ENCODE measurements at regions not wholly inside any gene's neighbourhood (a gene's known extent, or its start where the extent isn't known, plus 50 kb on each side); places are given as distances from the start of the nearest gene placed in this dataset.

- H3K27ac ChIP-seq (ENCODE audit: low read depth in 1 of 2, low read length in 2 of 2): no peak overlapping the region
- no peaks in the 10 kb centered on the region for H3K4me1 ChIP-seq (ENCODE audit: control insufficient read depth in 1 of 2, insufficient read depth in 2 of 2, low read length in 2 of 2)
- DNase-seq (no peak), ATAC-seq (ENCODE audit: low FRiP score) (no peak)
- no peaks in the 10 kb centered on the region for H3K36me3 ChIP-seq (ENCODE audit: control insufficient read depth in 1 of 2, insufficient read depth in 2 of 2, low read length in 1 of 2)
- intact Hi-C loops (cut with DNase I): no loop called here
- no peaks in the 10 kb centered on the region for H3K9me3 ChIP-seq (ENCODE audit: control insufficient read depth, low read length)
- no peak overlapping the region for H3K4me3 ChIP-seq (ENCODE audit: low read length in 2 of 2)
- no peaks in the 10 kb centered on the region for H3K27me3 ChIP-seq (ENCODE audit: control insufficient read depth in 1 of 2, insufficient read depth in 2 of 2, low read length in 1 of 2)
These were observed 150.9 kb upstream of the RASGEF1B start for GRCh38 chr4:81622474-81623184.

GRCh38 chr4:81622028-81622427, 150.3 kb upstream of the RASGEF1B start:
- Histone ChIP-seq H3K4me3 (ENCODE audit: low read length in 2 of 2) (no peak overlapping the region), H3K9me3 (ENCODE audit: control insufficient read depth, low read length) (no peaks in the 10 kb centered on the region), H3K27ac (ENCODE audit: low read depth in 1 of 2, low read length in 2 of 2) (no peak overlapping the region), H3K4me1 (ENCODE audit: control insufficient read depth in 1 of 2, insufficient read depth in 2 of 2, low read length in 2 of 2) (no peaks in the 10 kb centered on the region), H3K27me3 (ENCODE audit: control insufficient read depth in 1 of 2, insufficient read depth in 2 of 2, low read length in 1 of 2) (no peaks in the 10 kb centered on the region), H3K36me3 (ENCODE audit: control insufficient read depth in 1 of 2, insufficient read depth in 2 of 2, low read length in 1 of 2) (no peaks in the 10 kb centered on the region)
- DNase-seq: no peak
- no peak for ATAC-seq (ENCODE audit: low FRiP score)
- intact Hi-C loops (cut with DNase I): no loop called here
- 62 to 63% methylated on average over 3 of the region's 3 CpGs for WGBS, 2 donors

- H3K27ac ChIP-seq (ENCODE audit: low read depth in 1 of 2, low read length in 2 of 2): no peak overlapping the region
- DNase-seq: no peak
- no peak overlapping the region for H3K4me3 ChIP-seq (ENCODE audit: low read length in 2 of 2)
- no peaks in the 10 kb centered on the region for H3K36me3 ChIP-seq (ENCODE audit: control insufficient read depth in 1 of 2, insufficient read depth in 2 of 2, low read length in 1 of 2)
- ATAC-seq (ENCODE audit: low FRiP score): no peak
- H3K9me3 ChIP-seq (ENCODE audit: control insufficient read depth, low read length): no peaks in the 10 kb centered on the region
- intact Hi-C loops (cut with DNase I): no loop called here
- no peaks in the 10 kb centered on the region for H3K27me3 ChIP-seq (ENCODE audit: control insufficient read depth in 1 of 2, insufficient read depth in 2 of 2, low read length in 1 of 2)
- WGBS, 2 donors: 45 to 50% methylated on average over 2 of the region's 2 CpGs
- no peaks in the 10 kb centered on the region for H3K4me1 ChIP-seq (ENCODE audit: control insufficient read depth in 1 of 2, insufficient read depth in 2 of 2, low read length in 2 of 2)
These were observed 149.8 kb upstream of the RASGEF1B start for GRCh38 chr4:81621490-81621889.

GRCh38 chr4:81620442-81620841, 148.7 kb upstream of the RASGEF1B start:
- ATAC-seq (ENCODE audit: low FRiP score) (no peak), DNase-seq (no peak)
- Histone ChIP-seq H3K27ac (ENCODE audit: low read depth in 1 of 2, low read length in 2 of 2) (no peak overlapping the region), H3K27me3 (ENCODE audit: control insufficient read depth in 1 of 2, insufficient read depth in 2 of 2, low read length in 1 of 2) (no peaks in the 10 kb centered on the region), H3K9me3 (ENCODE audit: control insufficient read depth, low read length) (no peaks in the 10 kb centered on the region), H3K4me1 (ENCODE audit: control insufficient read depth in 1 of 2, insufficient read depth in 2 of 2, low read length in 2 of 2) (no peaks in the 10 kb centered on the region), H3K36me3 (ENCODE audit: control insufficient read depth in 1 of 2, insufficient read depth in 2 of 2, low read length in 1 of 2) (no peaks in the 10 kb centered on the region), H3K4me3 (ENCODE audit: low read length in 2 of 2) (no peak overlapping the region)
- intact Hi-C loops (cut with DNase I): no loop called here
- WGBS, 2 donors: 88 to 94% methylated on average over 1 of the region's 1 CpG

- Histone ChIP-seq H3K27ac (ENCODE audit: low read depth in 1 of 2, low read length in 2 of 2) (no peak overlapping the region), H3K27me3 (ENCODE audit: control insufficient read depth in 1 of 2, insufficient read depth in 2 of 2, low read length in 1 of 2) (no peaks in the 10 kb centered on the region), H3K36me3 (ENCODE audit: control insufficient read depth in 1 of 2, insufficient read depth in 2 of 2, low read length in 1 of 2) (no peaks in the 10 kb centered on the region), H3K4me3 (ENCODE audit: low read length in 2 of 2) (no peak overlapping the region), H3K9me3 (ENCODE audit: control insufficient read depth, low read length) (no peaks in the 10 kb centered on the region), H3K4me1 (ENCODE audit: control insufficient read depth in 1 of 2, insufficient read depth in 2 of 2, low read length in 2 of 2) (no peaks in the 10 kb centered on the region)
- DNase-seq: no peak
- intact Hi-C loops (cut with DNase I): no loop called here
- WGBS, 2 donors: 94 to 95% methylated on average over 1 of the region's 1 CpG
- ATAC-seq (ENCODE audit: low FRiP score): no peak
These were observed 145.8 kb upstream of the RASGEF1B start for GRCh38 chr4:81617545-81617944.

- ATAC-seq (ENCODE audit: low FRiP score): no peak
- no peaks in the 10 kb centered on the region for H3K36me3 ChIP-seq (ENCODE audit: control insufficient read depth in 1 of 2, insufficient read depth in 2 of 2, low read length in 1 of 2)
- no peaks in the 10 kb centered on the region for H3K27me3 ChIP-seq (ENCODE audit: control insufficient read depth in 1 of 2, insufficient read depth in 2 of 2, low read length in 1 of 2)
- H3K4me1 ChIP-seq (ENCODE audit: control insufficient read depth in 1 of 2, insufficient read depth in 2 of 2, low read length in 2 of 2): no peaks in the 10 kb centered on the region
- H3K27ac ChIP-seq (ENCODE audit: low read depth in 1 of 2, low read length in 2 of 2): no peak overlapping the region
- intact Hi-C loops (cut with DNase I): no loop called here
- H3K9me3 ChIP-seq (ENCODE audit: control insufficient read depth, low read length): no peaks in the 10 kb centered on the region
- WGBS, 2 donors: 85 to 87% methylated on average over 3 of the region's 3 CpGs
- no peak for DNase-seq
- no peak overlapping the region for H3K4me3 ChIP-seq (ENCODE audit: low read length in 2 of 2)
These were observed 139.5 kb upstream of the RASGEF1B start for GRCh38 chr4:81611221-81611620.

- no peaks in the 10 kb centered on the region for H3K4me1 ChIP-seq (ENCODE audit: control insufficient read depth in 1 of 2, insufficient read depth in 2 of 2, low read length in 2 of 2)
- DNase-seq: no peak
- no peak overlapping the region for H3K27ac ChIP-seq (ENCODE audit: low read depth in 1 of 2, low read length in 2 of 2)
- no peak for ATAC-seq (ENCODE audit: low FRiP score)
- no peaks in the 10 kb centered on the region for H3K36me3 ChIP-seq (ENCODE audit: control insufficient read depth in 1 of 2, insufficient read depth in 2 of 2, low read length in 1 of 2)
- H3K4me3 ChIP-seq (ENCODE audit: low read length in 2 of 2): no peak overlapping the region
- WGBS, 2 donors: 91 to 94% methylated on average over 2 of the region's 2 CpGs
- H3K27me3 ChIP-seq (ENCODE audit: control insufficient read depth in 1 of 2, insufficient read depth in 2 of 2, low read length in 1 of 2): no peaks in the 10 kb centered on the region
- intact Hi-C loops (cut with DNase I): no loop called here
- H3K9me3 ChIP-seq (ENCODE audit: control insufficient read depth, low read length): no peaks in the 10 kb centered on the region
These were observed 138.1 kb upstream of the RASGEF1B start for GRCh38 chr4:81609844-81610243.

- no peaks in the 10 kb centered on the region for H3K4me1 ChIP-seq (ENCODE audit: control insufficient read depth in 1 of 2, insufficient read depth in 2 of 2, low read length in 2 of 2)
- H3K27me3 ChIP-seq (ENCODE audit: control insufficient read depth in 1 of 2, insufficient read depth in 2 of 2, low read length in 1 of 2): no peaks in the 10 kb centered on the region
- 95 to 97% methylated on average over 3 of the region's 3 CpGs for WGBS, 2 donors
- H3K36me3 ChIP-seq (ENCODE audit: control insufficient read depth in 1 of 2, insufficient read depth in 2 of 2, low read length in 1 of 2): no peaks in the 10 kb centered on the region
- no peak overlapping the region for H3K4me3 ChIP-seq (ENCODE audit: low read length in 2 of 2)
- no peak for DNase-seq
- no peak for ATAC-seq (ENCODE audit: low FRiP score)
- no peak overlapping the region for H3K27ac ChIP-seq (ENCODE audit: low read depth in 1 of 2, low read length in 2 of 2)
- no peaks in the 10 kb centered on the region for H3K9me3 ChIP-seq (ENCODE audit: control insufficient read depth, low read length)
- intact Hi-C loops (cut with DNase I): no loop called here
These were observed 136.2 kb upstream of the RASGEF1B start for GRCh38 chr4:81607950-81608349.

- no peaks in the 10 kb centered on the region for H3K9me3 ChIP-seq (ENCODE audit: control insufficient read depth, low read length)
- WGBS, 2 donors: 27 to 28% methylated on average over 4 of the region's 4 CpGs
- no peak overlapping the region for H3K4me3 ChIP-seq (ENCODE audit: low read length in 2 of 2)
- no peaks in the 10 kb centered on the region for H3K4me1 ChIP-seq (ENCODE audit: control insufficient read depth in 1 of 2, insufficient read depth in 2 of 2, low read length in 2 of 2)
- H3K27me3 ChIP-seq (ENCODE audit: control insufficient read depth in 1 of 2, insufficient read depth in 2 of 2, low read length in 1 of 2): no peaks in the 10 kb centered on the region
- no peaks in the 10 kb centered on the region for H3K36me3 ChIP-seq (ENCODE audit: control insufficient read depth in 1 of 2, insufficient read depth in 2 of 2, low read length in 1 of 2)
- DNase-seq (peak in 1 of 2 donors; percentile 49), ATAC-seq (ENCODE audit: low FRiP score) (peak; percentile 56)
- intact Hi-C loops (cut with DNase I): no loop called here
- H3K27ac ChIP-seq (ENCODE audit: low read depth in 1 of 2, low read length in 2 of 2): no peak overlapping the region
These were observed 135.2 kb upstream of the RASGEF1B start for GRCh38 chr4:81606801-81607501.

Measured in aorta (tissue), 5 donors.